HL-60 (cell line): ENCODE measurements at regions not wholly inside any gene's neighbourhood (a gene's known extent, or its start where the extent isn't known, plus 50 kb on each side); places are given as distances from the start of the nearest gene placed in this dataset.

Experiments used
- DNase-seq, 2 experiments: peaks; one replicate each; pipeline ENCODE4 v3.0.0-alpha.2; 2010 to 2020; ENCODE audit warnings: low read depth in 1 of 2, low spot score in 1 of 2
- H3K27ac ChIP-seq: fragments of 250-450 bp; sonication (Bioruptor Pico); replicated peaks from 2 replicates; pipeline ENCODE4 v1.5.1; 2020; ENCODE audit warnings: mild to moderate bottlenecking, moderate library complexity
- H3K27me3 ChIP-seq: fragments of 250-450 bp; sonication (Bioruptor Pico); 2 replicates; pipeline ENCODE4 v1.5.1; 2021; ENCODE audit warnings: mild to moderate bottlenecking, moderate library complexity; ENCODE audit not compliant: insufficient read depth, poor library complexity, severe bottlenecking
- H3K4me3 ChIP-seq: replicated peaks from 2 replicates; pipeline ENCODE4 v1.5.1; 2011; ENCODE audit warnings: mild to moderate bottlenecking, control low read depth, low read length; ENCODE audit not compliant: insufficient read depth
- CTCF ChIP-seq: IDR thresholded peaks from one replicate; pipeline ENCODE4 v1.5.1; 2011; ENCODE audit warnings: low read length, control low read depth, inconsistent platforms; ENCODE audit not compliant: insufficient read depth
- GABPA ChIP-seq: IDR thresholded peaks from 2 replicates; pipeline ENCODE4 v1.6.1; 2012; ENCODE audit warnings: low read depth
- POLR2AphosphoS5 ChIP-seq: IDR thresholded peaks from 2 replicates; pipeline ENCODE4 v1.6.1; 2012; ENCODE audit warnings: low read depth
- REST ChIP-seq: IDR thresholded peaks from 2 replicates; pipeline ENCODE4 v1.6.1; 2012; ENCODE audit warnings: low read depth; ENCODE audit not compliant: insufficient replicate concordance
- SPI1 ChIP-seq: IDR thresholded peaks from 2 replicates; pipeline ENCODE4 v1.6.1; 2012; ENCODE audit warnings: low read depth, mild to moderate bottlenecking, borderline replicate concordance

- Histone ChIP-seq H3K27me3 (no peaks in the 10 kb centered on the region), H3K4me3 (no peak overlapping the region), H3K27ac (no peak overlapping the region)
- DNase-seq: no peak
- TF ChIP-seq REST (no peak), POLR2AphosphoS5 (no peak), GABPA (no peak), SPI1 (no peak), CTCF (no peak)
These were observed 438.7 kb upstream of the ARGLU1 start for GRCh38 chr13:107006661-107007060.

GRCh38 chr13:107005577-107005976, 437.6 kb upstream of the ARGLU1 start:
- no peak for DNase-seq
- Histone ChIP-seq H3K27ac (no peak overlapping the region), H3K27me3 (no peaks in the 10 kb centered on the region), H3K4me3 (no peak overlapping the region)
- TF ChIP-seq GABPA (no peak), POLR2AphosphoS5 (no peak), REST (no peak), SPI1 (no peak), CTCF (no peak)

- Histone ChIP-seq H3K27ac (no peak overlapping the region), H3K27me3 (no peaks in the 10 kb centered on the region), H3K4me3 (no peak overlapping the region)
- no peak for DNase-seq
- TF ChIP-seq SPI1: no peak
- TF ChIP-seq GABPA: no peak
- no peak for TF ChIP-seq POLR2AphosphoS5
- no peak for TF ChIP-seq CTCF
- TF ChIP-seq REST: no peak
These were observed 436.0 kb upstream of the ARGLU1 start for GRCh38 chr13:107003911-107004310.
